Peyer's patch (tissue), 4 donors: ENCODE measurements at regions not wholly inside any gene's neighbourhood (a gene's known extent, or its start where the extent isn't known, plus 50 kb on each side); places are given as distances from the start of the nearest gene placed in this dataset.
"Not testable (repeated sequence)": the region's sequence is repeated elsewhere in the genome, so short reads cannot be mapped to it uniquely, and the experiment has no call there.

Source experiments
- DNase-seq, 3 donors: peaks; one replicate each; pipeline ENCODE4 v3.0.0-alpha.2; 2017 to 2019
- H3K27ac ChIP-seq, 4 donors: fragments of 200-600 bp; sonication (generic); one replicate each; pipeline ENCODE4 v1.5.1; 2016 to 2019
- H3K27me3 ChIP-seq, 2 donors: fragments of 200-600 bp; sonication (generic); one replicate each; pipeline ENCODE4 v1.5.1; 2019
- H3K36me3 ChIP-seq, 3 donors: fragments of 200-600 bp; sonication (generic); one replicate each; pipeline ENCODE4 v1.5.1; 2016 to 2019
- H3K4me1 ChIP-seq, 4 donors: fragments of 200-600 bp; sonication (generic); one replicate each; pipeline ENCODE4 v1.5.1; 2016 to 2019
- H3K4me3 ChIP-seq, 4 donors: fragments of 200-600 bp; sonication (generic); 1 replicate in 3 of 4; 2 replicates in 1 of 4; pipeline ENCODE4 v1.5.1; 2016 to 2019; ENCODE audit warnings: mild to moderate bottlenecking in 1 of 4
- H3K9me3 ChIP-seq, 4 donors: fragments of 200-600 bp; sonication (generic); one replicate each; pipeline ENCODE4 v1.5.1; 2016 to 2019; ENCODE audit warnings: mild to moderate bottlenecking in 1 of 4
- CTCF ChIP-seq, 6 experiments: fragments of 450-650 bp in 4 of 6; fragments of 200-600 bp in 2 of 6; sonication (generic) in 1 of 6; IDR thresholded peaks; one replicate each; pipeline ENCODE4 v1.5.1; 2017 to 2019; ENCODE audit warnings: antibody characterized with exemption in 6 of 6, mild to moderate bottlenecking in 3 of 6, moderate library complexity in 1 of 6
- POLR2A ChIP-seq, 2 donors: fragments of 450-650 bp; IDR thresholded peaks; one replicate each; pipeline ENCODE4 v1.5.1; 2017; ENCODE audit warnings: antibody characterized with exemption in 2 of 2, mild to moderate bottlenecking in 2 of 2, moderate library complexity in 2 of 2

GRCh38 chr7:127473409-127473808 lies 80.9 kb upstream of the ZNF800 start:
- H3K27ac ChIP-seq = no peak overlapping the region
- TF ChIP-seq CTCF (IDR thresholded peaks at IDR 0.05) (no peak), POLR2A (IDR thresholded peaks at IDR 0.05) (no peak)

DNA sequence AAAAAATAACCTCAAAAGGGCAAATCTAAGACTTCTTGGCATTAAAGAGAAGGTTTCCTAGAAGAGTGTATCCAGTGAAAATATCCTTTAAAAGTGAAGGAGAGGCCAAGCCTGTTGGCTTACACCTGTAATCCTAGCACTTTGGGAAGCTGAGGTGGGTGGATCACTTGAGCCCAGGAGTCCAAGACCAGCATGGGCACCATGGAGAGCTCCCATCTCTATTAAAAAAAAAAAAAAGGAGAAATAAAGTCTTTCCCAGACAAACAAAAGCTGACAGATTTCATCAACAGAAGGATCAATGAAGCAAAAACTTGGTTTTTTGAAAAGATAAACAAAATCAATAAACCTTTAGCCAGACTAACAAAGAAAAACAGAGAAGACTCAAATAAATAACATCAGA lies 67.6 kb upstream of the ZNF800 start:
- TF ChIP-seq CTCF (IDR thresholded peaks at IDR 0.05) (no peak), POLR2A (IDR thresholded peaks at IDR 0.05) (no peak)
- Histone ChIP-seq H3K36me3 (no peaks in the 10 kb centered on the region), H3K27me3 (no peaks in the 10 kb centered on the region), H3K4me1 (no peaks in the 10 kb centered on the region), H3K27ac (no peak overlapping the region), H3K4me3 (no peak overlapping the region), H3K9me3 (no peaks in the 10 kb centered on the region)
- DNase-seq = no peak

More at GRCh38 chr7:127473409-127473808, 80.9 kb upstream of the ZNF800 start:
- H3K36me3 ChIP-seq = no peaks in the 10 kb centered on the region
- H3K9me3 ChIP-seq = no peaks in the 10 kb centered on the region
- H3K4me3 ChIP-seq = no peak overlapping the region
- no peak for DNase-seq
- H3K27me3 ChIP-seq = no peaks in the 10 kb centered on the region
- no peaks in the 10 kb centered on the region for H3K4me1 ChIP-seq

DNA sequence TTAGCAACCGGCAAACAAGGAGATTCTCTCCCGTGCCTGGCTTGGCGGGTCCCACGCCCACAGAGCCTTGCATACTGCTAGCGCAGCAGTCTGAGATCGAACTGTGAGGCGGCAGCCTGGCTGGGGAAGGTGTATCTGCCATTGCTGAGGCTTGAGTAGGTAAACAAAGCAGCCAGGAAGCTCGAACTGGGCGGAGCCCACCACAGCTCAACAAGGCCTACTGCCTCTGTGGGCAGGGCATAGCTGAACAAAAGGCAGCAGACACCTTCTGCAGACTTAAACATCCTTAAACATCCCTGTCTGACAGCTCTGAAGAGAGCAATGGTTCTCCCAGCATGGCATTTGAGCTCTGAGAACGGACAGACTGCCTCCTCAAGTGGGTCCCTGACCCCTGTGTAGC lies 58.8 kb upstream of the ZNF800 start:
- not testable (repeated sequence) for H3K9me3 ChIP-seq, H3K4me1 ChIP-seq, H3K27me3 ChIP-seq, H3K4me3 ChIP-seq, H3K27ac ChIP-seq, H3K36me3 ChIP-seq, DNase-seq

- H3K27me3 ChIP-seq = no peaks in the 10 kb centered on the region
- no peaks in the 10 kb centered on the region for H3K4me1 ChIP-seq
- peaks cover 0 to 8% (median 3%) of the 10 kb centered on the region in 4 donors for H3K9me3 ChIP-seq
- H3K4me3 ChIP-seq = no peak overlapping the region
- TF ChIP-seq CTCF (IDR thresholded peaks at IDR 0.05) (no peak), POLR2A (IDR thresholded peaks at IDR 0.05) (no peak)
- DNase-seq = no peak
- no peaks in the 10 kb centered on the region for H3K36me3 ChIP-seq
- no peak overlapping the region for H3K27ac ChIP-seq
Measured at GRCh38 chr7:127448566-127448965, 56.1 kb upstream of the ZNF800 start.

DNA sequence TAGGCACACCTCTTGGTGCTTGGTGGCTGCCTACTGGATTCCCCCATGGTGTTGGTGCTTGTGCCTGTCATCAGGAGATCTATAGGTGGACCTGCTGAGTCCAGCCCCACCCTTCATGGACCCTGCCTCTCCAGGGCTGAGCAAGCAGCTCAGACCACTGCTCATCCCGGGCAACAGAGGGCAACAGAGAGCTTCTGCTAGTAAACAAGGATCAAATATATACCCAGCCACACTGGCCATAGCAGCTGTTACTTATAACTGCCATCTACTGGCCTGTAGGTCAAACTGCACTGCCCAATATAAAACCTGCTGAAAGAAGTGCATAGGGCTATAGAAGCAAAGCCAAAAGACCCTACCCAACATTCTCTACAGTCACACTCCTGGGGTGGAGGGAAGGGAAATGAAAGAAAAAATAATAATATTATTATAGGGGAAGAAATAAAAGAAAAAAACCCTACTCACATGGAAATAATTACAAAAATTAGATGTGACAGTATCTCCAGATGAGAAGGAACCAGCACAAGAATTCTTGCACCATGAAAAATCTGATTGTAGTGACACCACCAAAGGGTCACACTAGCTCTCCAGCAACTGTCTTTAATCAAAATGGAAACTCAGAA lies 54.9 kb upstream of the ZNF800 start:
- no peak for TF ChIP-seq POLR2A (IDR thresholded peaks at IDR 0.05)
- TF ChIP-seq CTCF (IDR thresholded peaks at IDR 0.05) = peak; percentile 57 to 78 (median 68)
- H3K27ac ChIP-seq = no peak overlapping the region
- peak in 2 of 3 donors; percentile 60 to 73 for DNase-seq

DNA sequence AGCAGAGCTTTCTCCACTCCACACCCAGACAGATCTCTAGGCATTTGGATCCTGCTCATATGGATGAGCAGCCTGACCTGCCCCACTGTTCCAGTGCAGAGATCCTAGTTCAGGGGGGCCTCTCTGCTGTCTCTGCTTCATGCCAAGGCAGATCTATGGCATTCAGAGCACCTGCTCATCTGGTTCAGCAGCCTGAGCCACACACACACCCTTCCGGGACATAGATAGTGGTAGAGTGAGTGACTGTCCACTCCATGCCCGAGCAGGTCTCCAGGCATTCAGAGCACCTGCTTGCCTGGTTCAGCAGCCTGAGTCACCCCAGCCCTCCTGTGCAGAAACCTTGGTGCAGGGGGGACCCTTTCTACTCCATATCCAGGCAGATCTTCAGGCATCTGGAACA lies 54.3 kb upstream of the ZNF800 start:
- Histone ChIP-seq H3K9me3 (peaks cover 0 to 8% (median 3%) of the 10 kb centered on the region in 4 donors), H3K36me3 (no peaks in the 10 kb centered on the region), H3K27me3 (no peaks in the 10 kb centered on the region), H3K27ac (no peak overlapping the region), H3K4me3 (no peak overlapping the region), H3K4me1 (no peaks in the 10 kb centered on the region)
- DNase-seq = no peak
- TF ChIP-seq POLR2A (IDR thresholded peaks at IDR 0.05) (no peak), CTCF (IDR thresholded peaks at IDR 0.05) (no peak)

More for the DNA sequence above, 54.9 kb upstream of the ZNF800 start:
- Histone ChIP-seq H3K9me3 (peaks cover 0 to 8% (median 3%) of the 10 kb centered on the region in 4 donors), H3K4me1 (no peaks in the 10 kb centered on the region), H3K4me3 (no peak overlapping the region), H3K36me3 (no peaks in the 10 kb centered on the region), H3K27me3 (no peaks in the 10 kb centered on the region)
